ENCODE measurements at regions not wholly inside any gene's neighbourhood (a gene's known extent, or its start where the extent isn't known, plus 50 kb on each side); places are given as distances from the start of the nearest gene placed in this dataset.

- TF ChIP-seq, protein P1, sequence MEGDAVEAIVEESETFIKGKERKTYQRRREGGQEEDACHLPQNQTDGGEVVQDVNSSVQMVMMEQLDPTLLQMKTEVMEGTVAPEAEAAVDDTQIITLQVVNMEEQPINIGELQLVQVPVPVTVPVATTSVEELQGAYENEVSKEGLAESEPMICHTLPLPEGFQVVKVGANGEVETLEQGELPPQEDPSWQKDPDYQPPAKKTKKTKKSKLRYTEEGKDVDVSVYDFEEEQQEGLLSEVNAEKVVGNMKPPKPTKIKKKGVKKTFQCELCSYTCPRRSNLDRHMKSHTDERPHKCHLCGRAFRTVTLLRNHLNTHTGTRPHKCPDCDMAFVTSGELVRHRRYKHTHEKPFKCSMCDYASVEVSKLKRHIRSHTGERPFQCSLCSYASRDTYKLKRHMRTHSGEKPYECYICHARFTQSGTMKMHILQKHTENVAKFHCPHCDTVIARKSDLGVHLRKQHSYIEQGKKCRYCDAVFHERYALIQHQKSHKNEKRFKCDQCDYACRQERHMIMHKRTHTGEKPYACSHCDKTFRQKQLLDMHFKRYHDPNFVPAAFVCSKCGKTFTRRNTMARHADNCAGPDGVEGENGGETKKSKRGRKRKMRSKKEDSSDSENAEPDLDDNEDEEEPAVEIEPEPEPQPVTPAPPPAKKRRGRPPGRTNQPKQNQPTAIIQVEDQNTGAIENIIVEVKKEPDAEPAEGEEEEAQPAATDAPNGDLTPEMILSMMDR (conservative IDR thresholded peaks at IDR 0.05), result no peak
- no peak overlapping the region for H3K9ac ChIP-seq (ENCODE audit: extremely low read depth, low read length, poor library complexity, severe bottlenecking)
- 65 to 70% methylated on average over 6 to 8 of the region's 8 CpGs for WGBS, 2 experiments (ENCODE audit: insufficient coverage in 1 of 2, insufficient read length in 1 of 2)
- no peak overlapping the region for H3K27ac Mint-ChIP-seq
- no peak overlapping the region for H3K4me3 ChIP-seq (ENCODE audit: low read length)
- H3K4me1 ChIP-seq (ENCODE audit: control insufficient read depth, insufficient read depth, low read length), result peaks cover 13% of the 10 kb centered on the region
- H3K36me3 ChIP-seq (ENCODE audit: control insufficient read depth, insufficient read depth, low read length), result no peaks in the 10 kb centered on the region
- peaks cover 86% of the 10 kb centered on the region for H3K27me3 Mint-ChIP-seq (ENCODE audit: insufficient read depth)
- H3K4me3 Mint-ChIP-seq, result no peak overlapping the region
- H3K27me3 ChIP-seq (ENCODE audit: control insufficient read depth, insufficient read depth, low read length, poor library complexity, severe bottlenecking), result peaks cover 70% of the 10 kb centered on the region
- no peak overlapping the region for H3K27ac ChIP-seq (ENCODE audit: low read depth, low read length)
- no peaks in the 10 kb centered on the region for H3K9me3 ChIP-seq (ENCODE audit: control insufficient read depth, low read length)
- no peak for DNase-seq
- H3K4me1 Mint-ChIP-seq, result peaks cover 44% of the 10 kb centered on the region
- H3K9me3 Mint-ChIP-seq, result no peaks in the 10 kb centered on the region
- H3K36me3 Mint-ChIP-seq (ENCODE audit: low read depth), result no peaks in the 10 kb centered on the region
These were observed 66.3 kb upstream of the ESRRB start for GRCh38 chr14:76309572-76310162.

GRCh38 chr14:76311079-76311758 lies 64.7 kb upstream of the ESRRB start:
- no peak overlapping the region for H3K9ac ChIP-seq (ENCODE audit: extremely low read depth, low read length, poor library complexity, severe bottlenecking)

GRCh38 chr14:76312821-76313220 lies 63.1 kb upstream of the ESRRB start:
- peak; percentile 52 for DNase-seq
- 48 to 60% methylated on average over 3 to 4 of the region's 4 CpGs for WGBS, 2 experiments (ENCODE audit: insufficient coverage in 1 of 2, insufficient read length in 1 of 2)
- Histone ChIP-seq H3K27ac (ENCODE audit: low read depth, low read length) (no peak overlapping the region), H3K27me3 (ENCODE audit: control insufficient read depth, insufficient read depth, low read length, poor library complexity, severe bottlenecking) (peaks cover 83% of the 10 kb centered on the region), H3K36me3 (ENCODE audit: control insufficient read depth, insufficient read depth, low read length) (no peaks in the 10 kb centered on the region), H3K9ac (ENCODE audit: extremely low read depth, low read length, poor library complexity, severe bottlenecking) (no peak overlapping the region), H3K9me3 (ENCODE audit: control insufficient read depth, low read length) (no peaks in the 10 kb centered on the region), H3K4me3 (ENCODE audit: low read length) (no peak overlapping the region), H3K4me1 (ENCODE audit: control insufficient read depth, insufficient read depth, low read length) (peaks cover 13% of the 10 kb centered on the region)
- Mint-ChIP-seq H3K9me3 (no peaks in the 10 kb centered on the region), H3K27me3 (ENCODE audit: insufficient read depth) (peaks cover 81% of the 10 kb centered on the region), H3K4me3 (no peak overlapping the region), H3K36me3 (ENCODE audit: low read depth) (no peaks in the 10 kb centered on the region), H3K4me1 (peaks cover 53% of the 10 kb centered on the region), H3K27ac (no peak overlapping the region)
- TF ChIP-seq, protein P1 (conservative IDR thresholded peaks at IDR 0.05), result no peak

More at GRCh38 chr14:76311079-76311758, 64.7 kb upstream of the ESRRB start:
- TF ChIP-seq, protein P1 (conservative IDR thresholded peaks at IDR 0.05), result no peak
- Mint-ChIP-seq H3K27ac (no peak overlapping the region), H3K4me1 (peaks cover 53% of the 10 kb centered on the region), H3K9me3 (no peaks in the 10 kb centered on the region), H3K4me3 (peak overlapping the region; percentile 25), H3K36me3 (ENCODE audit: low read depth) (no peaks in the 10 kb centered on the region), H3K27me3 (ENCODE audit: insufficient read depth) (peaks cover 84% of the 10 kb centered on the region)
- Histone ChIP-seq H3K36me3 (ENCODE audit: control insufficient read depth, insufficient read depth, low read length) (no peaks in the 10 kb centered on the region), H3K9me3 (ENCODE audit: control insufficient read depth, low read length) (no peaks in the 10 kb centered on the region), H3K27me3 (ENCODE audit: control insufficient read depth, insufficient read depth, low read length, poor library complexity, severe bottlenecking) (peaks cover 85% of the 10 kb centered on the region), H3K4me1 (ENCODE audit: control insufficient read depth, insufficient read depth, low read length) (peaks cover 13% of the 10 kb centered on the region), H3K27ac (ENCODE audit: low read depth, low read length) (no peak overlapping the region), H3K4me3 (ENCODE audit: low read length) (peak overlapping the region; percentile 37)
- 6 to 8% methylated on average over 10 to 13 of the region's 13 CpGs for WGBS, 2 experiments (ENCODE audit: insufficient coverage in 1 of 2, insufficient read length in 1 of 2)
- DNase-seq, result peak; percentile 69
